Mesenchymal stem cell (in vitro differentiated cells and primary cell): ENCODE measurements at regions not wholly inside any gene's neighbourhood (a gene's known extent, or its start where the extent isn't known, plus 50 kb on each side); places are given as distances from the start of the nearest gene placed in this dataset.
"Not testable (repeated sequence)": the region's sequence is repeated elsewhere in the genome, so short reads cannot be mapped to it uniquely, and the experiment has no call there.

Experiments
- DNase-seq: peaks from one replicate; pipeline ENCODE4 v3.0.0-alpha.2; 2013
- H2AFZ ChIP-seq: one replicate; pipeline ENCODE4 v1.6.1; 2013; ENCODE audit warnings: low read depth, mild to moderate bottlenecking, control low read depth, inconsistent platforms, low read length, moderate library complexity
- H2AK5ac ChIP-seq: 2 replicates; pipeline ENCODE4 v1.6.1; 2013; ENCODE audit warnings: low read length, moderate library complexity, mild to moderate bottlenecking, inconsistent platforms; ENCODE audit not compliant: severe bottlenecking
- H2BK120ac ChIP-seq: one replicate; pipeline ENCODE4 v1.6.1; 2013; ENCODE audit warnings: low read depth, mild to moderate bottlenecking, inconsistent platforms, low read length, moderate library complexity
- H2BK12ac ChIP-seq, 2 experiments: one replicate each; pipeline ENCODE4 v1.6.1; 2013; ENCODE audit warnings: inconsistent platforms in 2 of 2, low read length in 2 of 2, mild to moderate bottlenecking in 2 of 2, moderate library complexity in 2 of 2, control low read depth in 1 of 2
- H2BK15ac ChIP-seq: one replicate; pipeline ENCODE4 v1.6.1; 2013; ENCODE audit warnings: mild to moderate bottlenecking, low read depth, inconsistent platforms; ENCODE audit not compliant: poor library complexity, severe bottlenecking
- H2BK5ac ChIP-seq: 2 replicates; pipeline ENCODE4 v1.6.1; 2013; ENCODE audit warnings: low read depth, mild to moderate bottlenecking, low read length, control low read depth, inconsistent platforms; ENCODE audit not compliant: poor library complexity, severe bottlenecking
- H3K14ac ChIP-seq, 2 experiments: one replicate each; pipeline ENCODE4 v1.6.1; 2013; ENCODE audit warnings: inconsistent platforms in 2 of 2, low read length in 2 of 2, control low read depth in 1 of 2, mild to moderate bottlenecking in 1 of 2, moderate library complexity in 1 of 2
- H3K18ac ChIP-seq, 2 experiments: one replicate each; pipeline ENCODE4 v1.6.1; 2013; ENCODE audit warnings: inconsistent platforms in 2 of 2, low read length in 2 of 2, control low read depth in 1 of 2, low read depth in 1 of 2, mild to moderate bottlenecking in 1 of 2
- H3K23ac ChIP-seq, 2 experiments: one replicate each; pipeline ENCODE4 v1.6.1; 2013; ENCODE audit warnings: inconsistent platforms in 2 of 2, low read length in 2 of 2, mild to moderate bottlenecking in 2 of 2, moderate library complexity in 2 of 2, control low read depth in 1 of 2
- H3K27ac ChIP-seq: 2 replicates; pipeline ENCODE4 v1.5.1; 2013; ENCODE audit warnings: mild to moderate bottlenecking, moderate library complexity, low read length, control low read depth, inconsistent platforms; ENCODE audit not compliant: poor library complexity, severe bottlenecking
- H3K27me3 ChIP-seq, 2 experiments: 2 replicates each; pipeline versions ENCODE4 v1.6.1 to v1.7.0; 2013; ENCODE audit warnings: low read length in 2 of 2, mild to moderate bottlenecking in 2 of 2, moderate library complexity in 2 of 2, control low read depth in 1 of 2, inconsistent platforms in 1 of 2; ENCODE audit not compliant: control insufficient read depth in 1 of 2, insufficient read depth in 1 of 2
- H3K36me3 ChIP-seq, 2 experiments: 2 replicates each; pipeline versions ENCODE4 v1.6.1 to v1.7.0; 2013; ENCODE audit warnings: low read length in 2 of 2, control low read depth in 1 of 2, inconsistent platforms in 1 of 2, low read depth in 1 of 2, mild to moderate bottlenecking in 1 of 2; ENCODE audit not compliant: insufficient read depth in 2 of 2, control insufficient read depth in 1 of 2
- H3K4ac ChIP-seq, 2 experiments: one replicate each; pipeline ENCODE4 v1.6.1; 2013; ENCODE audit warnings: inconsistent platforms in 2 of 2, low read length in 2 of 2, mild to moderate bottlenecking in 2 of 2, moderate library complexity in 2 of 2, control low read depth in 1 of 2, low read depth in 1 of 2
- H3K4me1 ChIP-seq: 2 replicates; pipeline ENCODE4 v1.6.1; 2013; ENCODE audit warnings: low read depth, low read length, control low read depth; ENCODE audit not compliant: control insufficient read depth, insufficient read depth
- H3K4me2 ChIP-seq: 2 replicates; pipeline ENCODE4 v1.6.1; 2013; ENCODE audit warnings: low read length, mild to moderate bottlenecking, inconsistent platforms; ENCODE audit not compliant: poor library complexity, severe bottlenecking
- H3K4me3 ChIP-seq, 2 experiments: 2 replicates each; pipeline versions ENCODE4 v1.5.1 to v1.7.0; 2013; ENCODE audit warnings: low read length in 2 of 2, mild to moderate bottlenecking in 2 of 2, control low read depth in 1 of 2, low read depth in 1 of 2; ENCODE audit not compliant: insufficient read depth in 1 of 2
- H3K79me1 ChIP-seq: replicated peaks from 2 replicates; pipeline ENCODE4 v1.6.1; 2013; ENCODE audit warnings: mild to moderate bottlenecking, control low read depth, low read length, inconsistent platforms; ENCODE audit not compliant: poor library complexity, severe bottlenecking
- H3K9ac ChIP-seq: 2 replicates; pipeline ENCODE4 v1.7.0; 2013; ENCODE audit warnings: mild to moderate bottlenecking, low read length, moderate library complexity
- H3K9me3 ChIP-seq: 2 replicates; pipeline ENCODE4 v1.7.0; 2013; ENCODE audit warnings: mild to moderate bottlenecking, low read length; ENCODE audit not compliant: control insufficient read depth
- H4K8ac ChIP-seq: one replicate; pipeline ENCODE4 v1.6.1; 2013; ENCODE audit warnings: inconsistent platforms, mild to moderate bottlenecking, low read length, moderate library complexity
- H4K91ac ChIP-seq: one replicate; pipeline ENCODE4 v1.6.1; 2013; ENCODE audit warnings: mild to moderate bottlenecking, low read length, inconsistent platforms
- WGBS: methylation state at CpG from one replicate; pipeline ENCODE4 v1.1.7; 2013; ENCODE audit warnings: mixed read lengths; 5-methylcytosine and 5-hydroxymethylcytosine counted together

- Histone ChIP-seq H2BK120ac (no peak overlapping the region), H3K79me1 (no peaks in the 10 kb centered on the region), H3K4me2 (no peak overlapping the region), H3K9me3 (peaks cover 14% of the 10 kb centered on the region), H4K91ac (no peak overlapping the region), H3K23ac (no peak overlapping the region), H3K4me3 (no peak overlapping the region), H3K9ac (no peak overlapping the region), H2BK15ac (no peak overlapping the region), H2AK5ac (no peak overlapping the region), H3K36me3 (no peaks in the 10 kb centered on the region), H3K27me3 (no peaks in the 10 kb centered on the region), H3K18ac (no peak overlapping the region), H4K8ac (no peak overlapping the region), H2AFZ (no peak overlapping the region), H3K14ac (no peak overlapping the region), H3K27ac (no peak overlapping the region), H3K4ac (no peak overlapping the region), H2BK5ac (no peak overlapping the region), H2BK12ac (no peak overlapping the region), H3K4me1 (no peaks in the 10 kb centered on the region)
- no peak for DNase-seq
These were observed 79.5 kb upstream of the MSX2 start for GRCh38 chr5:174644923-174645322.

DNA sequence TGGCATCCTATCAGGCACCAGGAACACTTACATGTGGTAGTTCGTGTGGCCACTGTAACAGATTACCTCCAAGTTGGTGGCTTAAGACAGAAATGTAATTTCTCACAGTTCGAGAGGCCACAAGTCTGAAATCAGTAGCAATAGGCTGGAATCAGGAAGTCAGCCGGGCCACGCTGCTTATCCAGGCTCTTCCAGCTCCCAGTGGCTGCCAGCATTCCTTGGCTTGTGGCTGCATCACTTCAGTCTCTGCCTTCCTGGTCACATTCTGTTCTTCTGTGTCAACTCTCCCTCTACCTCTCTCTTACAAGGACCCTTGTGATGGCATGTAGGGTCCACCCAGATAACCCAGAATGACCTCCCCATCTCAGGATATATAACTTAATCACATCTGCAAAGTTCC lies 78.7 kb upstream of the MSX2 start:
- no peak for DNase-seq
- WGBS = 74% methylated on average over 4 of the region's 4 CpGs
- H4K91ac ChIP-seq = no peak overlapping the region
- no peak overlapping the region for H3K4ac ChIP-seq
- H2BK12ac ChIP-seq = no peak overlapping the region
- no peaks in the 10 kb centered on the region for H3K36me3 ChIP-seq
- no peak overlapping the region for H4K8ac ChIP-seq
- H2BK15ac ChIP-seq = no peak overlapping the region
- H3K9ac ChIP-seq = no peak overlapping the region
- no peaks in the 10 kb centered on the region for H3K79me1 ChIP-seq
- H3K4me2 ChIP-seq = no peak overlapping the region
- peaks cover 14% of the 10 kb centered on the region for H3K9me3 ChIP-seq
- no peak overlapping the region for H2BK120ac ChIP-seq
- H3K14ac ChIP-seq = no peak overlapping the region
- no peak overlapping the region for H3K27ac ChIP-seq
- no peak overlapping the region for H3K18ac ChIP-seq
- H3K23ac ChIP-seq = no peak overlapping the region
- no peaks in the 10 kb centered on the region for H3K27me3 ChIP-seq
- H3K4me3 ChIP-seq = no peak overlapping the region
- H2AK5ac ChIP-seq = no peak overlapping the region
- no peaks in the 10 kb centered on the region for H3K4me1 ChIP-seq
- no peak overlapping the region for H2BK5ac ChIP-seq
- no peak overlapping the region for H2AFZ ChIP-seq

- H3K18ac ChIP-seq, H4K91ac ChIP-seq, H3K4me3 ChIP-seq, H3K79me1 ChIP-seq, H2AK5ac ChIP-seq, H2BK12ac ChIP-seq, DNase-seq, H3K4me1 ChIP-seq, H2BK5ac ChIP-seq, H2AFZ ChIP-seq, H3K9ac ChIP-seq, H3K27me3 ChIP-seq, H3K4ac ChIP-seq, H2BK15ac ChIP-seq, H3K36me3 ChIP-seq, H4K8ac ChIP-seq, H3K14ac ChIP-seq, H3K23ac ChIP-seq, H2BK120ac ChIP-seq, H3K4me2 ChIP-seq, H3K27ac ChIP-seq: not testable (repeated sequence)
- peaks cover 14% of the 10 kb centered on the region for H3K9me3 ChIP-seq
- WGBS = 88% methylated on average over 4 of the region's 4 CpGs
These were observed 75.8 kb upstream of the MSX2 start for GRCh38 chr5:174648618-174649017.

GRCh38 chr5:174649391-174649790 lies 75.0 kb upstream of the MSX2 start:
- WGBS = 86% methylated on average over 7 of the region's 8 CpGs
- no peak overlapping the region for H2BK12ac ChIP-seq
- no peak overlapping the region for H3K4me2 ChIP-seq
- peaks cover 16% of the 10 kb centered on the region for H3K9me3 ChIP-seq
- no peak overlapping the region for H3K27ac ChIP-seq
- H2AFZ ChIP-seq = no peak overlapping the region
- H3K79me1 ChIP-seq = no peaks in the 10 kb centered on the region
- no peak overlapping the region for H3K23ac ChIP-seq
- H2BK5ac ChIP-seq = no peak overlapping the region
- no peaks in the 10 kb centered on the region for H3K4me1 ChIP-seq
- H3K9ac ChIP-seq = no peak overlapping the region
- H3K14ac ChIP-seq = no peak overlapping the region
- no peak overlapping the region for H2AK5ac ChIP-seq
- H4K91ac ChIP-seq = no peak overlapping the region
- H3K36me3 ChIP-seq = no peaks in the 10 kb centered on the region
- H2BK15ac ChIP-seq = no peak overlapping the region
- peaks cover 0 to 9% of the 10 kb centered on the region in 2 experiments for H3K27me3 ChIP-seq
- H3K4me3 ChIP-seq = no peak overlapping the region
- no peak overlapping the region for H3K4ac ChIP-seq
- no peak overlapping the region for H4K8ac ChIP-seq
- H2BK120ac ChIP-seq = no peak overlapping the region
- H3K18ac ChIP-seq = no peak overlapping the region
- DNase-seq = no peak
